ACHN (cell line): ENCODE measurements at regions not wholly inside any gene's neighbourhood (a gene's known extent, or its start where the extent isn't known, plus 50 kb on each side); places are given as distances from the start of the nearest gene placed in this dataset.
A peak's percentile ranks its signal among the peaks of the same experiment; 100 is the strongest.

Experiments
- DNase-seq: peaks from one replicate; pipeline ENCODE4 v3.0.0-alpha.2; 2015
- in situ Hi-C: cut with HindIII; loops from 2 replicates; pipeline ENCODE4 v1.10.0; 2017; ENCODE audit warnings: low sequenced_read_pairs, low pct_ligation_motif_present, low pct_unique_long_range_greater_than_20kb

GRCh38 chr2:215712871-215713790 is 277.3 kb upstream of the FN1 start:
- in situ Hi-C loops, result no loop called here
- DNase-seq, result peak; percentile 77

- in situ Hi-C loops, result no loop called here
- DNase-seq, result peak; percentile 35
Measured at GRCh38 chr2:215712219-215712868, 276.5 kb upstream of the FN1 start.

- in situ Hi-C loops, result no loop called here
Measured at GRCh38 chr2:215711471-215712034, 275.7 kb upstream of the FN1 start.

GRCh38 chr2:215707608-215708007 is 271.7 kb upstream of the FN1 start:
- in situ Hi-C loops, result no loop called here

More at GRCh38 chr2:215711471-215712034, 275.7 kb upstream of the FN1 start:
- DNase-seq, result peak; percentile 88

GRCh38 chr2:215705771-215706361 is 270.0 kb upstream of the FN1 start:
- DNase-seq, result no peak
- in situ Hi-C loops, result no loop called here

More at GRCh38 chr2:215707608-215708007, 271.7 kb upstream of the FN1 start:
- no peak for DNase-seq

- in situ Hi-C loops, result no loop called here
- no peak for DNase-seq
Measured at GRCh38 chr2:215705281-215705680, 269.4 kb upstream of the FN1 start.

- no peak for DNase-seq
- in situ Hi-C loops, result no loop called here
Measured at GRCh38 chr2:215702116-215702902, 266.4 kb upstream of the FN1 start.

- DNase-seq, result no peak
Measured at GRCh38 chr2:215699700-215700538, 264.1 kb upstream of the FN1 start.

GRCh38 chr2:215699018-215699417 is 263.1 kb upstream of the FN1 start:
- no peak for DNase-seq
- in situ Hi-C loops, result no loop called here

More at GRCh38 chr2:215699700-215700538, 264.1 kb upstream of the FN1 start:
- in situ Hi-C loops, result no loop called here

- in situ Hi-C loops, result no loop called here
- DNase-seq, result peak; percentile 99
Measured at GRCh38 chr2:215698566-215698965, 262.7 kb upstream of the FN1 start.

- in situ Hi-C loops, result no loop called here
Measured at GRCh38 chr2:215697496-215697895, 261.6 kb upstream of the FN1 start.

GRCh38 chr2:215697003-215697402 is 261.1 kb upstream of the FN1 start:
- no peak for DNase-seq
- in situ Hi-C loops, result no loop called here

More at GRCh38 chr2:215697496-215697895, 261.6 kb upstream of the FN1 start:
- DNase-seq, result no peak

GRCh38 chr2:215695861-215696260 is 260.0 kb upstream of the FN1 start:
- in situ Hi-C loops, result no loop called here
- no peak for DNase-seq

- in situ Hi-C loops, result no loop called here
Measured at GRCh38 chr2:215693999-215694580, 258.2 kb upstream of the FN1 start.

GRCh38 chr2:215693193-215693998 is 257.5 kb upstream of the FN1 start:
- in situ Hi-C loops, result no loop called here
- DNase-seq, result peak; percentile 90

More at GRCh38 chr2:215693999-215694580, 258.2 kb upstream of the FN1 start:
- DNase-seq, result no peak

- in situ Hi-C loops, result no loop called here
- no peak for DNase-seq
Measured at GRCh38 chr2:215692387-215693079, 256.7 kb upstream of the FN1 start.
